ENCODE measurements at regions not wholly inside any gene's neighbourhood (a gene's known extent, or its start where the extent isn't known, plus 50 kb on each side); places are given as distances from the start of the nearest gene placed in this dataset.

- Histone ChIP-seq H3F3A (ENCODE audit: insufficient read depth, low read length, poor library complexity, severe bottlenecking) (no peaks in the 10 kb centered on the region), H3K4me3 (ENCODE audit: low read length) (no peak overlapping the region), H3K9me2 (ENCODE audit: insufficient read depth, low read length) (no peaks in the 10 kb centered on the region), H3K9ac (ENCODE audit: low read length) (no peak overlapping the region), H3K36me3 (ENCODE audit: insufficient read depth, low read length) (no peaks in the 10 kb centered on the region), H4K20me1 (ENCODE audit: insufficient read depth) (no peaks in the 10 kb centered on the region), H3K79me2 (replicated peaks; ENCODE audit: insufficient read depth, low read length) (no peaks in the 10 kb centered on the region), H3K9me3 (ENCODE audit: low read length) (no peaks in the 10 kb centered on the region), H2AFZ (ENCODE audit: low read depth, low read length) (no peak overlapping the region), H3K27me3 (ENCODE audit: insufficient read depth, low read depth, low read length) (no peaks in the 10 kb centered on the region), H3K4me2 (ENCODE audit: low read length) (no peak overlapping the region), H3K27ac (ENCODE audit: low read length) (no peak overlapping the region)
- no peak for TF ChIP-seq CTCF (IDR thresholded peaks at IDR 0.05; ENCODE audit: poor library complexity, severe bottlenecking)
- TF ChIP-seq EZH2 (IDR thresholded peaks at IDR 0.05; ENCODE audit: borderline replicate concordance, insufficient read depth, low read length, poor library complexity, severe bottlenecking) = no peak
- TF ChIP-seq RAD21 (conservative IDR thresholded peaks at IDR 0.05) = no peak
- no peak for TF ChIP-seq REST (IDR thresholded peaks at IDR 0.05; ENCODE audit: borderline replicate concordance)
- no peak for TF ChIP-seq POLR2AphosphoS5 (IDR thresholded peaks at IDR 0.05)
- no peak for TF ChIP-seq MXI1 (conservative IDR thresholded peaks at IDR 0.05; ENCODE audit: poor library complexity, severe bottlenecking)
- TF ChIP-seq EP300 (conservative IDR thresholded peaks at IDR 0.05; ENCODE audit: poor library complexity, severe bottlenecking) = no peak
Measured at GRCh38 chr13:37981932-37982331, 112.4 kb upstream of the TRPC4 start.

GRCh38 chr13:37978680-37979079 is 109.1 kb upstream of the TRPC4 start:
- H3K9me2 ChIP-seq (ENCODE audit: insufficient read depth, low read length) = no peaks in the 10 kb centered on the region
- no peak overlapping the region for H2AFZ ChIP-seq (ENCODE audit: low read depth, low read length)
- H3K9ac ChIP-seq (ENCODE audit: low read length) = no peak overlapping the region
- no peak overlapping the region for H3K27ac ChIP-seq (ENCODE audit: low read length)
- no peak for TF ChIP-seq CTCF (IDR thresholded peaks at IDR 0.05; ENCODE audit: poor library complexity, severe bottlenecking)
- no peak for TF ChIP-seq RAD21 (conservative IDR thresholded peaks at IDR 0.05)
- no peak for TF ChIP-seq REST (IDR thresholded peaks at IDR 0.05; ENCODE audit: borderline replicate concordance)
- no peaks in the 10 kb centered on the region for H3K79me2 ChIP-seq (replicated peaks; ENCODE audit: insufficient read depth, low read length)
- H3K27me3 ChIP-seq (ENCODE audit: insufficient read depth, low read depth, low read length) = no peaks in the 10 kb centered on the region
- no peaks in the 10 kb centered on the region for H3K9me3 ChIP-seq (ENCODE audit: low read length)
- H3K4me2 ChIP-seq (ENCODE audit: low read length) = no peak overlapping the region
- H3F3A ChIP-seq (ENCODE audit: insufficient read depth, low read length, poor library complexity, severe bottlenecking) = no peaks in the 10 kb centered on the region
- H3K4me3 ChIP-seq (ENCODE audit: low read length) = no peak overlapping the region
- H4K20me1 ChIP-seq (ENCODE audit: insufficient read depth) = no peaks in the 10 kb centered on the region
- H3K36me3 ChIP-seq (ENCODE audit: insufficient read depth, low read length) = no peaks in the 10 kb centered on the region
